RWPE1 (cell line): ENCODE measurements at regions not wholly inside any gene's neighbourhood (a gene's known extent, or its start where the extent isn't known, plus 50 kb on each side); places are given as distances from the start of the nearest gene placed in this dataset.
A peak's percentile ranks its signal among the peaks of the same experiment; 100 is the strongest.

ENCODE experiments used
- CTCF ChIA-PET: fragments of 350-600 bp; sonication (Branson Sonifier 250); formaldehyde crosslinking; extraction: SDS; loops from one replicate; lab custom pipeline; 2021; lab: Yijun Ruan, JAX
- POLR2A ChIA-PET: fragments of 400-600 bp; formaldehyde crosslinking; extraction: SDS; loops from one replicate; lab custom pipeline; 2020; ENCODE audit warnings: antibody characterized with exemption; ENCODE audit not compliant: low non-redundant PET; lab: Yijun Ruan, JAX
- DNase-seq: peaks from one replicate; pipeline ENCODE4 v3.0.0; 2012; ENCODE audit warnings: low spot score
- H3K27ac ChIP-seq: fragments of 450-650 bp; 2 replicates; pipeline ENCODE4 v1.5.1; 2017
- TF ChIP-seq, protein P1 (sequence below): fragments of 450-650 bp; conservative IDR thresholded peaks from 2 replicates; pipeline ENCODE4 v1.5.1; 2017; ENCODE audit warnings: low read depth, mild to moderate bottlenecking

GRCh38 chr6:95128947-95129346 is 448.4 kb upstream of the MANEA start:
- ChIA-PET POLR2A (no interaction called here), CTCF (no interaction called here)
- DNase-seq, result no peak
- TF ChIP-seq, protein P1, sequence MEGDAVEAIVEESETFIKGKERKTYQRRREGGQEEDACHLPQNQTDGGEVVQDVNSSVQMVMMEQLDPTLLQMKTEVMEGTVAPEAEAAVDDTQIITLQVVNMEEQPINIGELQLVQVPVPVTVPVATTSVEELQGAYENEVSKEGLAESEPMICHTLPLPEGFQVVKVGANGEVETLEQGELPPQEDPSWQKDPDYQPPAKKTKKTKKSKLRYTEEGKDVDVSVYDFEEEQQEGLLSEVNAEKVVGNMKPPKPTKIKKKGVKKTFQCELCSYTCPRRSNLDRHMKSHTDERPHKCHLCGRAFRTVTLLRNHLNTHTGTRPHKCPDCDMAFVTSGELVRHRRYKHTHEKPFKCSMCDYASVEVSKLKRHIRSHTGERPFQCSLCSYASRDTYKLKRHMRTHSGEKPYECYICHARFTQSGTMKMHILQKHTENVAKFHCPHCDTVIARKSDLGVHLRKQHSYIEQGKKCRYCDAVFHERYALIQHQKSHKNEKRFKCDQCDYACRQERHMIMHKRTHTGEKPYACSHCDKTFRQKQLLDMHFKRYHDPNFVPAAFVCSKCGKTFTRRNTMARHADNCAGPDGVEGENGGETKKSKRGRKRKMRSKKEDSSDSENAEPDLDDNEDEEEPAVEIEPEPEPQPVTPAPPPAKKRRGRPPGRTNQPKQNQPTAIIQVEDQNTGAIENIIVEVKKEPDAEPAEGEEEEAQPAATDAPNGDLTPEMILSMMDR, result no peak
- H3K27ac ChIP-seq, result no peak overlapping the region

DNA sequence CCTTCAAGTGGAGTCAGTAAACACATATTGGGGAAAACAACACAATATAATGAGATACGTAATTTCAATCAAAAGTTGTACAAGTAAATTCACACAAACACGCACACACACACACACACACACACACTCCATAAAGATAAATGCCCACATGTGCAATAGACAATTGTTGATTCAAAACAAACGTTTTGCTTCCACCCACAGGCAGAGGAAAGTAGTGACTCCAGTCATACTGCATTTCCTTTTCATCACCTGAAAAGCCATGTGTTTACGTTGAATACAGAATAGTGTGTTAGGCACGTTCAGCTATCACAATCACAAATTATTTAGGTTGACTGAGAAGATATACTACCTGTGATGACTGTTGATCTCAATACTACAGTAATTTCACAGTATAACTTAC is 443.8 kb upstream of the MANEA start:
- DNase-seq, result peak; percentile 10

DNA sequence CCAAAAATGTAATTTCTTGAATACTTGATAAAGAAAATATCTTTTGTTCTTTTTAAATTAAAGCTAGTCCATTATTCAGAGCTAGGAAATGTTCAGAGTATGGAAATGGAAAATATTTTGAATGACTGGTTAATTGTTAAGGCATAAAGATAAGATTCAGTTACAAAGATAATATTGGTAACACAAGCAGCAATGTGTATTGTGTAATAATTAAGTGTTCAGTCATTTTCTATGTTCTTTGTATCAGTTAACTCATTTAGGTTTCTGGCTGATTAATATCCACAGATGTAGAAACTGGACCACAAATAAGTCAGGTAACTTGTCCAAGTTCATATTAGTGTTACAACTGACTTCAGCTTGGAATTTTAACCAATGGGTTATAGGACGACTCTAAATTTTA is 442.2 kb upstream of the MANEA start:
- no peak for DNase-seq
- ChIA-PET POLR2A (no interaction called here), CTCF (no interaction called here)
- TF ChIP-seq, protein P1, result no peak
- H3K27ac ChIP-seq, result no peak overlapping the region

More for the DNA sequence above, 443.8 kb upstream of the MANEA start:
- no peak overlapping the region for H3K27ac ChIP-seq
- TF ChIP-seq, protein P1, result peak; percentile 62
- POLR2A ChIA-PET, result no interaction called here
- CTCF ChIA-PET, result interaction anchor here (0.6 to 1.5 kb wide), 4 partner anchors 46 to 1710 kb away, joined by 3 to 6 read pairs (median 3); no protein-coding TSS in a partner anchor

DNA sequence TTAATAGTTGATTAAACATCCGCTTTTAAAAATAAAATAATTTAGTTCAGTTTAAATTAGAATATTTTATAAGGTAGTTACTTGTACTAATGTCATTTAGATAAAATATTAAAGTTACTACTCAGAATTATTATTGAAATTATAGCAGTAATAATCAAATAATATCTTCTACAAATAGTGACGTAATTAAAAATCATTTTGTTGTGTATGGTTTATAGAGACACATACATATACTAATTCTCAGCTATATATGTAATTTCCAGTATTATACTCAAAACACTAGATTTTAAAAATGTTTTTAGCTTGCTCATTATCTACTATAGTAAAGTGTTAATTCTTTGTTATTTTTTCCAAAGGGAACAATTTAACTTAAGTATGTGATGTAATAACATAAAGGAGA is 435.2 kb upstream of the MANEA start:
- H3K27ac ChIP-seq, result no peak overlapping the region
- TF ChIP-seq, protein P1, result no peak
- DNase-seq, result no peak
- POLR2A ChIA-PET, result no interaction called here
- CTCF ChIA-PET, result no interaction called here

DNA sequence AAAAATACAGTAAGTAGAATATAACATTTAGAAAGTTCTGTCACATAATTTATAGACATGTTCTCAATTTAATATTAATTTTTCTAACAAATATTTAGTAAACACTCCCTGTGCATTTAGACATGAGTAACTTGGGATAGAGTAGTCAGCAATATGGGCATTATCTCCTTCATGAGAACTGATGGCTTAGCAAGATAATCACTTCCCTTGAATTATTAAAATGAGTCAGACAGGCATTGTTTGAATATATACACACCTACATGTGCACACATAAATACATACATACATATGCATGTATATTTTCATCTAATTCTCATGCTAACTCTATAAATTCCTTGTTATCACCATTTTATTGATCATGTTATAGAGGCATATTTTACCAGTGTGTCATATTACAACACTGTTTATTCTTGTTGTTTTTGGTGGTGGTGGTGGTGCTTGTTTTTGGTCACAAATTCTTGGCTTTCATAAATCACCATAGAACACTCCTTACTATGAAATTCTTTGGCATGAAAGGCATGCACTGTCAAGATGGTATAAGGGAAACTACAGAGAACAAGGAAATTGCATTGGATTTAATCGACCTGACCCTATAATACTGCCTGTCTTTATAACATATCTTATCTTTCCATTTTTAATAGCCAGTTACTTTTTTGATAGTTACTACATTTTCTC is 434.5 kb upstream of the MANEA start:
- no peak for DNase-seq
- H3K27ac ChIP-seq, result no peak overlapping the region
- ChIA-PET POLR2A (no interaction called here), CTCF (no interaction called here)
- TF ChIP-seq, protein P1, result no peak

DNA sequence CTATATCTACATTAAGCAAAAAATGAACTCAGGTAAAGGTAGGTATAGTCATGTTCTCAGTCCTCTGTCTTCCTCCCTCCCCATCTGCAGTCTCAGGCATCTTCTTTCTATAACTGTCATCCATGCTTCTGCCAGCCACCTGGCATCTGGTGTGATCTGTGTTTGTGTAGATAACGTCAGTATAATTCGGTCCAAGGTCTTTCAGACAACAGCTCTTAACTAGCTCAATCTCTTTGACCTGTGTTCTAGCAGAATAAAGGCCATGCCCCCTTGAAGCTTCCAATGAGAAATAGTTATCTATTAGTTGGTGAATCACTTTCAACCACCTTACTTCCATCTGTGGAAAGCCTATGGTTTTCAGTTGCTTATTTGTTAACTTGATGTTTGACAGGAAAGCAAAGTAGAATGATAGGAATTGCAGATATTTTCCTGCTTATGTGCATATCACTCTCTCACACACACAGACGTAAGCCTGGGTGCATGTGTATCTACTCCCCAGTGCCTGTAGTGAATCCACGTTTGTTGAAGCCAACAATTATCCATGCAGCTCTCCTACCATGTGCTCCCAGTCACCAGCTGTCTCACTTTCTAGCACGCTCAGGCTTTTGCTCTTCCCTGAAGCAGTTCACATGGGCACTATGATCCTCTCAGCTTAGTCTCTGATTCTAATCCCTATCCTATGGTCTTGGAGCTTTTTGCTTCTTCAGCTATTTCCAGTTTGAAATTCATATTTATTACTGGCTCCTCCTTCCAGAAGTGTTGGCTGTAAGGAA is 433.7 kb upstream of the MANEA start:
- ChIA-PET CTCF (no interaction called here), POLR2A (no interaction called here)
- H3K27ac ChIP-seq, result no peak overlapping the region
- no peak for DNase-seq
- TF ChIP-seq, protein P1, result no peak
